ENCODE measurements at regions not wholly inside any gene's neighbourhood (a gene's known extent, or its start where the extent isn't known, plus 50 kb on each side); places are given as distances from the start of the nearest gene placed in this dataset.

GRCh38 chr11:119901657-119902577 is 172.9 kb upstream of the NECTIN1 start:
- ATAC-seq, result no peak
- DNase-seq, result no peak
- intact Hi-C loops (cut with micrococcal nuclease), result no loop called here

- intact Hi-C loops (cut with micrococcal nuclease), result no loop called here
- ATAC-seq, result no peak
- no peak for DNase-seq
These were observed 171.0 kb upstream of the NECTIN1 start for GRCh38 chr11:119899997-119900396.

GRCh38 chr11:119897576-119897975 is 168.6 kb upstream of the NECTIN1 start:
- DNase-seq (no peak), ATAC-seq (no peak)
- intact Hi-C loops (cut with micrococcal nuclease), result no loop called here

- ATAC-seq (no peak), DNase-seq (no peak)
- intact Hi-C loops (cut with micrococcal nuclease), result no loop called here
These were observed 168.0 kb upstream of the NECTIN1 start for GRCh38 chr11:119897046-119897440.

- DNase-seq, result no peak
- ATAC-seq, result no peak
- intact Hi-C loops (cut with micrococcal nuclease), result no loop called here
These were observed 167.5 kb upstream of the NECTIN1 start for GRCh38 chr11:119896387-119897045.

GRCh38 chr11:119895981-119896380 is 167.0 kb upstream of the NECTIN1 start:
- intact Hi-C loops (cut with micrococcal nuclease), result no loop called here
- no peak for ATAC-seq
- DNase-seq, result no peak

- DNase-seq (no peak), ATAC-seq (no peak)
- intact Hi-C loops (cut with micrococcal nuclease), result no loop called here
These were observed 165.9 kb upstream of the NECTIN1 start for GRCh38 chr11:119894916-119895315.

- ATAC-seq (peak; percentile 83), DNase-seq (peak; percentile 77)
- intact Hi-C loops (cut with micrococcal nuclease), result no loop called here
These were observed 163.4 kb upstream of the NECTIN1 start for GRCh38 chr11:119892311-119892808.

- intact Hi-C loops (cut with micrococcal nuclease), result no loop called here
- DNase-seq, result peak; percentile 85
- peak; percentile 87 for ATAC-seq
These were observed 162.2 kb upstream of the NECTIN1 start for GRCh38 chr11:119891055-119891768.

GRCh38 chr11:119890466-119890865 is 161.5 kb upstream of the NECTIN1 start:
- intact Hi-C loops (cut with micrococcal nuclease), result no loop called here
- ATAC-seq (no peak), DNase-seq (no peak)

- DNase-seq (no peak), ATAC-seq (no peak)
- intact Hi-C loops (cut with micrococcal nuclease), result no loop called here
These were observed 160.8 kb upstream of the NECTIN1 start for GRCh38 chr11:119889728-119890280.

- DNase-seq (no peak), ATAC-seq (no peak)
- intact Hi-C loops (cut with micrococcal nuclease), result no loop called here
These were observed 160.1 kb upstream of the NECTIN1 start for GRCh38 chr11:119889111-119889510.

- no peak for DNase-seq
- intact Hi-C loops (cut with micrococcal nuclease), result no loop called here
- no peak for ATAC-seq
These were observed 159.1 kb upstream of the NECTIN1 start for GRCh38 chr11:119888119-119888518.

GRCh38 chr11:119886667-119887230 is 157.7 kb upstream of the NECTIN1 start:
- DNase-seq (no peak), ATAC-seq (no peak)
- intact Hi-C loops (cut with micrococcal nuclease), result no loop called here

- no peak for ATAC-seq
- intact Hi-C loops (cut with micrococcal nuclease), result no loop called here
- no peak for DNase-seq
These were observed 157.0 kb upstream of the NECTIN1 start for GRCh38 chr11:119885861-119886567.

- DNase-seq, result no peak
- no peak for ATAC-seq
- intact Hi-C loops (cut with micrococcal nuclease), result no loop called here
These were observed 156.1 kb upstream of the NECTIN1 start for GRCh38 chr11:119885067-119885466.

GRCh38 chr11:119882316-119882715 is 153.3 kb upstream of the NECTIN1 start:
- DNase-seq (no peak), ATAC-seq (no peak)
- intact Hi-C loops (cut with micrococcal nuclease), result no loop called here

GRCh38 chr11:119880873-119881272 is 151.9 kb upstream of the NECTIN1 start:
- ATAC-seq (no peak), DNase-seq (no peak)
- intact Hi-C loops (cut with micrococcal nuclease), result no loop called here

- intact Hi-C loops (cut with micrococcal nuclease), result no loop called here
These were observed 151.1 kb upstream of the NECTIN1 start for GRCh38 chr11:119880143-119880542.

More at GRCh38 chr11:119880143-119880542, 151.1 kb upstream of the NECTIN1 start:
- ATAC-seq (no peak), DNase-seq (no peak)

Measured in left ventricle myocardium superior (tissue), 1 donor.